Lung (tissue), 11 donors: ENCODE measurements at regions not wholly inside any gene's neighbourhood (a gene's known extent, or its start where the extent isn't known, plus 50 kb on each side); places are given as distances from the start of the nearest gene placed in this dataset.
A peak's percentile ranks its signal among the peaks of the same experiment; 100 is the strongest.

ENCODE experiments used
- ATAC-seq: fragments of 200-7000 bp; cut with Tn5 transposase; one replicate; pipeline ENCODE4 v1.9.1; 2020; ENCODE audit warnings: moderate number of reproducible peaks; ENCODE audit not compliant: insufficient read depth, low FRiP score
- DNase-seq, 3 donors: peaks; one replicate each; pipeline ENCODE4 v3.0.0-alpha.2; 2013 to 2017
- H3K27ac ChIP-seq, 2 donors: one replicate each; pipeline ENCODE4 v1.5.1; 2013; ENCODE audit warnings: mild to moderate bottlenecking in 2 of 2, moderate library complexity in 2 of 2, control low read depth in 1 of 2, inconsistent platforms in 1 of 2, low read depth in 1 of 2, low read length in 1 of 2
- H3K27me3 ChIP-seq, 3 donors: one replicate each; pipeline ENCODE4 v1.5.1; 2013; ENCODE audit warnings: low read length in 2 of 3; ENCODE audit not compliant: control insufficient read depth in 3 of 3, insufficient read depth in 3 of 3
- H3K36me3 ChIP-seq, 4 donors: one replicate each; pipeline ENCODE4 v1.5.1; 2013; ENCODE audit warnings: low read length in 4 of 4, mild to moderate bottlenecking in 1 of 4, moderate library complexity in 1 of 4; ENCODE audit not compliant: control insufficient read depth in 4 of 4, insufficient read depth in 4 of 4
- H3K4me1 ChIP-seq, 5 donors: one replicate each; pipeline ENCODE4 v1.5.1; 2013; ENCODE audit warnings: low read length in 5 of 5, mild to moderate bottlenecking in 2 of 5, moderate library complexity in 1 of 5; ENCODE audit not compliant: control insufficient read depth in 5 of 5, insufficient read depth in 5 of 5
- H3K4me3 ChIP-seq: one replicate; pipeline ENCODE4 v1.5.1; 2013; ENCODE audit warnings: mild to moderate bottlenecking, control low read depth, moderate library complexity
- H3K9ac ChIP-seq, 2 donors: one replicate each; pipeline ENCODE4 v1.5.1; 2013; ENCODE audit warnings: low read length in 2 of 2, control low read depth in 1 of 2; ENCODE audit not compliant: insufficient read depth in 1 of 2
- H3K9me3 ChIP-seq, 4 donors: one replicate each; pipeline ENCODE4 v1.5.1; 2013; ENCODE audit warnings: low read length in 3 of 4, mild to moderate bottlenecking in 1 of 4, moderate library complexity in 1 of 4; ENCODE audit not compliant: control insufficient read depth in 4 of 4, insufficient read depth in 3 of 4
- CTCF ChIP-seq: IDR thresholded peaks from 2 replicates; pipeline ENCODE4 v1.5.1; 2012; ENCODE audit warnings: mild to moderate bottlenecking; ENCODE audit errors: control extremely low read depth, extremely low read depth
- WGBS, 2 donors: extraction: QIAGEN DNeasy Blood & Tissue Kit; methylation state at CpG; one replicate each; pipeline ENCODE4 v1.1.7; 2013; 5-methylcytosine and 5-hydroxymethylcytosine counted together
- donor health status: control.
- donor health status: control.
- donor health status: Bipolar disorder and iron deficiency.
- donor health status: healthy.
- donor health status: DM: yes; HTN: yes; CAD: no.

- no peak for ATAC-seq
- Histone ChIP-seq H3K4me1 (peaks cover 0 to 15% (median 0%) of the 10 kb centered on the region in 5 donors), H3K36me3 (no peaks in the 10 kb centered on the region)
Observed at GRCh38 chr12:76250256-76250655, 98.0 kb downstream of the BBS10 start.

GRCh38 chr12:76249501-76249900 is 98.7 kb downstream of the BBS10 start:
- Histone ChIP-seq H3K27ac (no peak overlapping the region), H3K4me1 (peaks cover 0 to 15% (median 0%) of the 10 kb centered on the region in 5 donors), H3K4me3 (no peak overlapping the region), H3K36me3 (no peaks in the 10 kb centered on the region), H3K9ac (no peak overlapping the region), H3K9me3 (no peaks in the 10 kb centered on the region), H3K27me3 (no peaks in the 10 kb centered on the region)
- no peak for TF ChIP-seq CTCF
- ATAC-seq (no peak), DNase-seq (no peak)
- 82 to 89% methylated on average over 2 of the region's 2 CpGs for WGBS, 2 donors

More at GRCh38 chr12:76250256-76250655, 98.0 kb downstream of the BBS10 start:
- H3K27ac ChIP-seq = no peak overlapping the region
- H3K4me3 ChIP-seq = no peak overlapping the region
- WGBS, 2 donors = 60 to 63% methylated on average over 3 of the region's 3 CpGs
- no peak for TF ChIP-seq CTCF
- no peaks in the 10 kb centered on the region for H3K9me3 ChIP-seq
- H3K27me3 ChIP-seq = no peaks in the 10 kb centered on the region
- DNase-seq = peak in 1 of 3 donors; percentile 15
- no peak overlapping the region for H3K9ac ChIP-seq

GRCh38 chr12:76247992-76248391 is 100.2 kb downstream of the BBS10 start:
- no peak for DNase-seq
- no peak overlapping the region for H3K4me3 ChIP-seq
- no peaks in the 10 kb centered on the region for H3K36me3 ChIP-seq
- no peak overlapping the region for H3K9ac ChIP-seq
- H3K27me3 ChIP-seq = no peaks in the 10 kb centered on the region
- H3K4me1 ChIP-seq = peaks cover 0 to 15% (median 0%) of the 10 kb centered on the region in 5 donors
- no peak for TF ChIP-seq CTCF
- H3K27ac ChIP-seq = no peak overlapping the region
- no peaks in the 10 kb centered on the region for H3K9me3 ChIP-seq
- ATAC-seq = no peak
- 87 to 88% methylated on average over 1 of the region's 1 CpG for WGBS, 2 donors

- ATAC-seq = no peak
- no peak overlapping the region for H3K27ac ChIP-seq
- peaks cover 0 to 15% (median 0%) of the 10 kb centered on the region in 5 donors for H3K4me1 ChIP-seq
- H3K36me3 ChIP-seq = no peaks in the 10 kb centered on the region
- TF ChIP-seq CTCF = no peak
- H3K9me3 ChIP-seq = no peaks in the 10 kb centered on the region
- no peaks in the 10 kb centered on the region for H3K27me3 ChIP-seq
- DNase-seq = peak in 1 of 3 donors; percentile 40
- no peak overlapping the region for H3K4me3 ChIP-seq
- no peak overlapping the region for H3K9ac ChIP-seq
- WGBS, 2 donors = 85 to 93% methylated on average over 4 of the region's 4 CpGs
Observed at GRCh38 chr12:76247026-76247646, 101.1 kb downstream of the BBS10 start.
